ENCODE measurements at regions not wholly inside any gene's neighbourhood (a gene's known extent, or its start where the extent isn't known, plus 50 kb on each side); places are given as distances from the start of the nearest gene placed in this dataset.

GRCh38 chr13:82636119-82636518 is 1246.2 kb downstream of the SLITRK1 start:
- Mint-ChIP-seq H3K27ac (no peak overlapping the region), H3K27me3 (ENCODE audit: insufficient read depth, low read depth, poor library complexity) (no peaks in the 10 kb centered on the region), H3K4me3 (no peak overlapping the region), H3K36me3 (ENCODE audit: low read depth) (no peaks in the 10 kb centered on the region), H3K4me1 (no peaks in the 10 kb centered on the region), H3K9me3 (no peaks in the 10 kb centered on the region)
- Histone ChIP-seq H3F3A (replicated peaks; ENCODE audit: low read depth) (no peaks in the 10 kb centered on the region), H3K9me2 (ENCODE audit: insufficient read depth) (no peaks in the 10 kb centered on the region), H3K36me3 (ENCODE audit: insufficient read depth) (no peaks in the 10 kb centered on the region), H4K20me1 (replicated peaks; ENCODE audit: insufficient read depth) (no peaks in the 10 kb centered on the region), H3K27ac (ENCODE audit: low read depth) (no peak overlapping the region), H2AFZ (no peak overlapping the region), H3K79me2 (replicated peaks; ENCODE audit: insufficient read depth) (no peaks in the 10 kb centered on the region), H3K27me3 (ENCODE audit: insufficient read depth) (no peaks in the 10 kb centered on the region), H3K4me1 (ENCODE audit: insufficient read depth) (no peaks in the 10 kb centered on the region), H3K4me3 (no peak overlapping the region), H3K4me2 (no peak overlapping the region)
- no peak for DNase-seq (ENCODE audit: low spot score)
- no peak for TF ChIP-seq ZNF114 (CRISPR knock-in tag; IDR thresholded peaks at IDR 0.05)
- TF ChIP-seq EZH2 (IDR thresholded peaks at IDR 0.05; ENCODE audit: low read depth, unreplicated experiment) = no peak
- no peak for TF ChIP-seq CTCF (conservative IDR thresholded peaks at IDR 0.05; ENCODE audit: low read depth in 2 of 2)
- TF ChIP-seq EZH2phosphoT487 (IDR thresholded peaks at IDR 0.05; ENCODE audit: unreplicated experiment) = no peak
- TF ChIP-seq REST (IDR thresholded peaks at IDR 0.05; ENCODE audit: unreplicated experiment) = no peak
- TF ChIP-seq NANOG (IDR thresholded peaks at IDR 0.05; ENCODE audit: borderline replicate concordance) = no peak
- no peak for TF ChIP-seq ZNF462 (CRISPR knock-in tag; IDR thresholded peaks at IDR 0.05)
- no peak for TF ChIP-seq JUNB (IDR thresholded peaks at IDR 0.05; ENCODE audit: unreplicated experiment)
- no peak for TF ChIP-seq STAT1 (IDR thresholded peaks at IDR 0.05; ENCODE audit: unreplicated experiment)
- no peak for TF ChIP-seq POLR2AphosphoS5 (IDR thresholded peaks at IDR 0.05; ENCODE audit: low read depth)
- TF ChIP-seq CREB1 (CRISPR knock-in tag; IDR thresholded peaks at IDR 0.05; ENCODE audit: low read depth) = no peak
- TF ChIP-seq ETS1 (IDR thresholded peaks at IDR 0.05) = no peak
- TF ChIP-seq ZNF331 (CRISPR knock-in tag; IDR thresholded peaks at IDR 0.05; ENCODE audit: low read depth) = no peak
- ATAC-seq = no peak
